SU-DHL-6 (cell line): ENCODE measurements at regions not wholly inside any gene's neighbourhood (a gene's known extent, or its start where the extent isn't known, plus 50 kb on each side); places are given as distances from the start of the nearest gene placed in this dataset.

ENCODE experiments used
- H2AFZ ChIP-seq: fragments of 200-600 bp; sonication (generic); 2 replicates; pipeline ENCODE4 v1.6.1; 2014; ENCODE audit warnings: low read depth, mild to moderate bottlenecking, moderate library complexity, mixed read lengths, antibody characterized with exemption, low read length; ENCODE audit not compliant: severe bottlenecking
- H3F3A ChIP-seq: fragments of 200-600 bp; shearing (Covaris generic); 2 replicates; pipeline ENCODE4 v1.6.0; 2016; ENCODE audit warnings: antibody characterized with exemption, mild to moderate bottlenecking; ENCODE audit not compliant: insufficient read depth
- H3K27ac ChIP-seq: fragments of 200-600 bp; sonication (generic); 2 replicates; pipeline ENCODE4 v1.5.1; 2016; ENCODE audit warnings: low read depth, mild to moderate bottlenecking, low read length, moderate library complexity, mixed read lengths
- H3K27me3 ChIP-seq: fragments of 200-600 bp; sonication (generic), shearing (Covaris generic); 2 replicates; pipeline ENCODE4 v1.6.0; 2014; ENCODE audit warnings: mild to moderate bottlenecking, low read length
- H3K36me3 ChIP-seq: fragments of 200-600 bp; sonication (generic); 2 replicates; pipeline ENCODE4 v1.6.1; 2014; ENCODE audit warnings: mild to moderate bottlenecking, low read length, mixed read lengths
- H3K4me2 ChIP-seq: fragments of 300-600, 200-600 bp; shearing (Covaris generic), sonication (generic); 2 replicates; pipeline ENCODE4 v1.6.0; 2014; ENCODE audit warnings: low read length, low read depth, mild to moderate bottlenecking; ENCODE audit not compliant: poor library complexity, severe bottlenecking
- H3K4me3 ChIP-seq: fragments of 200-600 bp; sonication (generic); 2 replicates; pipeline ENCODE4 v1.5.1; 2014; ENCODE audit warnings: antibody characterized with exemption, low read length, mild to moderate bottlenecking, mixed read lengths; ENCODE audit not compliant: insufficient read depth, poor library complexity, severe bottlenecking
- H3K79me2 ChIP-seq: fragments of 200-600 bp; sonication (generic); 2 replicates; pipeline ENCODE4 v1.6.1; 2014; ENCODE audit warnings: mild to moderate bottlenecking, low read length, moderate library complexity; ENCODE audit not compliant: insufficient read depth
- H3K9ac ChIP-seq: fragments of 200-600 bp; sonication (generic); 2 replicates; pipeline ENCODE4 v1.7.0; 2014; ENCODE audit warnings: mild to moderate bottlenecking, low read length
- H3K9me2 ChIP-seq: fragments of 200-600 bp; sonication (generic); replicated peaks from 2 replicates; pipeline ENCODE4 v1.6.1; 2014; ENCODE audit warnings: low read length; ENCODE audit not compliant: insufficient read depth
- H3K9me3 ChIP-seq: fragments of 200-600 bp; sonication (generic); 2 replicates; pipeline ENCODE4 v1.6.1; 2014; ENCODE audit warnings: low read length, mixed read lengths; ENCODE audit not compliant: insufficient read depth
- H4K20me1 ChIP-seq: fragments of 200-600 bp; sonication (generic); 2 replicates; pipeline ENCODE4 v1.6.1; 2014; ENCODE audit warnings: low read depth, mild to moderate bottlenecking, antibody characterized with exemption, low read length, moderate library complexity, mixed read lengths
- EZH2phosphoT487 ChIP-seq: fragments of 200-600 bp; sonication (generic), shearing (Covaris generic); conservative IDR thresholded peaks from 2 replicates; pipeline ENCODE4 v1.6.1; 2018; ENCODE audit warnings: mild to moderate bottlenecking, antibody characterized with exemption, low read length, moderate library complexity, mixed read lengths
- TF ChIP-seq, protein P1 (sequence below): fragments of 200-600 bp; sonication (generic); IDR thresholded peaks from one replicate; pipeline ENCODE4 v1.5.1; 2017; ENCODE audit warnings: antibody characterized with exemption, mild to moderate bottlenecking, low read length, moderate library complexity; ENCODE audit not compliant: insufficient read depth, poor library complexity, severe bottlenecking

DNA sequence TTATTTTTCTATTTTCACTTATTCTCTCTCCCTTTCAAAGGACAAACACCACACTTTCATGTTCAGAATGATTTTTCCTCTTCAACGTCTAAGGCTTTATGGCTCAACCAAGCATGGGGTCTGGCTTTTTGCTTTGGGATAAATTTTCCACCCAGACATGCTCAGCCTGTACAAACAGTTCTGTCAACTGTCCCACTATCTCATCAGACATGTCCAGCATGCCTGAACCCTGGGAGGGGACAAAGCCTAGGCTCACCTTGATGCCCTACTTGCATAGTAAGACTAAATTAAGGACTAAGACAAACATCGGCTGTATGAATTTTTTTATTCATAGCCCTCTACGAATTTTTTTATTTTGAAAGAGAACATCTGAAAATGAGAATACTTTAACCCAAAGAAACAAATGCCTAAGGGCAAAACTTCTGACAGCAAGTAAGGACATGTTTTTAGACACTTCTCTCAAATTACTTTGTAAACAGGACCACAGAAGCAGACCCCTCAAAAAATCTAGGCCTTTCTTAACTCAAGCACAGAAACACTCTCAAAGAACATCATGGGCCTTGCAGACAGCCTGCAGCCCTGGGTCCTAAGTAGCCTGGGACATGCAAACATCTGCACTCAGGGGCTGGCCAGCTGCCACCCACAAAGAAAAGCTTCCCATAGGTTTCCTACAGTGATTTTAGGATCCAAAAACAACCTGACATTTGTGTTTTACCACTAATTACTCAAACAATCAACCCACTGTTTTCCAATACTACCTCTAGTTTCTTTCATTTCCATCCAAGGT lies 72.3 kb upstream of the PALMD start:
- Histone ChIP-seq H3K27me3 (no peaks in the 10 kb centered on the region), H2AFZ (no peak overlapping the region), H3K27ac (no peak overlapping the region), H3K4me3 (no peak overlapping the region), H3K36me3 (no peaks in the 10 kb centered on the region), H3K9me3 (no peaks in the 10 kb centered on the region), H3K9me2 (no peaks in the 10 kb centered on the region), H3K4me2 (no peak overlapping the region), H3F3A (no peaks in the 10 kb centered on the region), H3K79me2 (no peaks in the 10 kb centered on the region), H3K9ac (no peak overlapping the region), H4K20me1 (no peaks in the 10 kb centered on the region)
- TF ChIP-seq EZH2phosphoT487, result no peak
- TF ChIP-seq, protein P1, sequence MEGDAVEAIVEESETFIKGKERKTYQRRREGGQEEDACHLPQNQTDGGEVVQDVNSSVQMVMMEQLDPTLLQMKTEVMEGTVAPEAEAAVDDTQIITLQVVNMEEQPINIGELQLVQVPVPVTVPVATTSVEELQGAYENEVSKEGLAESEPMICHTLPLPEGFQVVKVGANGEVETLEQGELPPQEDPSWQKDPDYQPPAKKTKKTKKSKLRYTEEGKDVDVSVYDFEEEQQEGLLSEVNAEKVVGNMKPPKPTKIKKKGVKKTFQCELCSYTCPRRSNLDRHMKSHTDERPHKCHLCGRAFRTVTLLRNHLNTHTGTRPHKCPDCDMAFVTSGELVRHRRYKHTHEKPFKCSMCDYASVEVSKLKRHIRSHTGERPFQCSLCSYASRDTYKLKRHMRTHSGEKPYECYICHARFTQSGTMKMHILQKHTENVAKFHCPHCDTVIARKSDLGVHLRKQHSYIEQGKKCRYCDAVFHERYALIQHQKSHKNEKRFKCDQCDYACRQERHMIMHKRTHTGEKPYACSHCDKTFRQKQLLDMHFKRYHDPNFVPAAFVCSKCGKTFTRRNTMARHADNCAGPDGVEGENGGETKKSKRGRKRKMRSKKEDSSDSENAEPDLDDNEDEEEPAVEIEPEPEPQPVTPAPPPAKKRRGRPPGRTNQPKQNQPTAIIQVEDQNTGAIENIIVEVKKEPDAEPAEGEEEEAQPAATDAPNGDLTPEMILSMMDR, result no peak

DNA sequence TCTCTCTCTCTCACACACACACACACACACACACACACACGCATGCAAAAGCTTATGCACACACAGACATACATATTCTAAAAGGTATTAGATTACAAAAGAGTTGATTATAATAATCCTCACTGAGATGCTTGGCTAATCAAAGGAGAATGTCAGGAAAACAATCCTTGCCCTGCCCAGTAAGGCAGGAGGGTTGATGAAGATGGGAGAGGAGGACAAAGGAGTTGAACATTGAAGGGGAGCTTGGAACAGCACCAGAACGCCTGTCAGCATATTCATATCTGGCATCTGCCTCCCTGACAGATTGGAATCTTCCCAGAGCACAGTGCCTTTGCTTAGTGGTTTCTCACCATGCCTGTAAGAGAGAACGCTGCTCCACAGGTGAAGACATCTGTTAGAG lies 68.6 kb upstream of the PALMD start:
- Histone ChIP-seq H3K9ac (no peak overlapping the region), H3K27me3 (no peaks in the 10 kb centered on the region), H3F3A (no peaks in the 10 kb centered on the region), H2AFZ (no peak overlapping the region), H4K20me1 (no peaks in the 10 kb centered on the region), H3K9me2 (no peaks in the 10 kb centered on the region), H3K79me2 (no peaks in the 10 kb centered on the region), H3K36me3 (no peaks in the 10 kb centered on the region), H3K27ac (no peak overlapping the region), H3K4me3 (no peak overlapping the region), H3K4me2 (no peak overlapping the region), H3K9me3 (no peaks in the 10 kb centered on the region)
- TF ChIP-seq, protein P1, result no peak
- no peak for TF ChIP-seq EZH2phosphoT487

DNA sequence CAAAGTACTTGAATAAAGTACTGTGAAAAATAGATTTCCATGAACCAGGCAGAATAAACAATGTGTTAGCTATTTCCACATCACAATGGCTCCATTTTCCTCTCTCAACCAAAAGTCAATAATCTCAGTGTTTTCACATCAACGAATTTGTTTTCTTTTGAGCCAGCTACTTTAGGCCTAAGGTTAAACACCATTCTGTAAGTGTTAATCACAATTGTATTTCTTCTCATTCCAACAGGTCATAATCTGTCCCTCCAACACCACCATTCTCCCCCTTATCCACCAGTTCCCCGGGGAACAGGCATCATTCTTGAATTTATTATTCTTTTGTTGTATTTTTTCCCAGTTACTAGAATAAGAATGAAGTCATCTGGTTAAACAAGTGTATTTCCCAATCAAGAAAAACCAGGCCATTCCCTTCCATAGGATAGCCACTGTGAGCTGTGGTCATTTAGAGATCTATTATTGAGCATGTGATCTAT lies 66.2 kb upstream of the PALMD start:
- Histone ChIP-seq H3K9ac (no peak overlapping the region), H3K27ac (no peak overlapping the region), H3K4me3 (no peak overlapping the region), H3K9me2 (no peaks in the 10 kb centered on the region), H3K79me2 (no peaks in the 10 kb centered on the region), H2AFZ (no peak overlapping the region), H3K36me3 (no peaks in the 10 kb centered on the region), H3K9me3 (no peaks in the 10 kb centered on the region), H3F3A (no peaks in the 10 kb centered on the region), H3K4me2 (no peak overlapping the region), H3K27me3 (no peaks in the 10 kb centered on the region), H4K20me1 (no peaks in the 10 kb centered on the region)
- TF ChIP-seq EZH2phosphoT487, result no peak

DNA sequence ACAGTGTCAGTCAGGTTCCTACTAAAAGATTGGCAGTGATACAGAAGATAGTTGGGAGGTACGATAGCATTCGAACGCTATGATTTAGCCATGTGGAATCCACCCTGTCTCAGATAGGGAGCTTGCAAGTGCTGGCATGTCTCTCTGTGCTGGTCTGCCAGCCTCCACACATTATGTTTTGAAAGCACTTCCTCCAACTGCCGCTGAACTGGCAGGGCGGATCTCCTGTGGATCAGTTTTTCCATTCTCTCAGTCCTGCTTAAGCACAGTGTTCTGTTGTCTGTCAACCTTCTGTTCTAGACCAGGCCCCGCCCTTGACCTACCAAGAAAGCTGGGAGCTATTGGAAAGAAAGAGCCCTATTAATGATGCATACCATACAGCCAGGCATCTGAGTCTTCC lies 65.5 kb upstream of the PALMD start:
- H2AFZ ChIP-seq, result no peak overlapping the region
- H3K4me3 ChIP-seq, result no peak overlapping the region
- TF ChIP-seq EZH2phosphoT487, result no peak
- TF ChIP-seq, protein P1, result no peak
- H3K9me2 ChIP-seq, result no peaks in the 10 kb centered on the region
- no peaks in the 10 kb centered on the region for H3K36me3 ChIP-seq
- H3K9me3 ChIP-seq, result no peaks in the 10 kb centered on the region
- H3K4me2 ChIP-seq, result no peak overlapping the region
- no peaks in the 10 kb centered on the region for H4K20me1 ChIP-seq
- H3K79me2 ChIP-seq, result no peaks in the 10 kb centered on the region
- H3F3A ChIP-seq, result no peaks in the 10 kb centered on the region
- H3K27ac ChIP-seq, result no peak overlapping the region
- H3K9ac ChIP-seq, result no peak overlapping the region
- H3K27me3 ChIP-seq, result no peaks in the 10 kb centered on the region
